ENCODE measurements at regions not wholly inside any gene's neighbourhood (a gene's known extent, or its start where the extent isn't known, plus 50 kb on each side); places are given as distances from the start of the nearest gene placed in this dataset.
A peak's percentile ranks its signal among the peaks of the same experiment; 100 is the strongest.

GRCh38 chr6:27604986-27605385, 132.1 kb upstream of the ZNF184 start:
- TF ChIP-seq RFX5 (IDR thresholded peaks at IDR 0.05; ENCODE audit: low read depth, low read length) (no peak), BHLHE40 (IDR thresholded peaks at IDR 0.05; ENCODE audit: low read depth, low read length) (no peak), MAZ (IDR thresholded peaks at IDR 0.05; ENCODE audit: borderline replicate concordance, low read depth, low read length) (no peak)
- Histone ChIP-seq H2BK120ac (ENCODE audit: low read depth, low read length) (no peak overlapping the region), H2BK5ac (ENCODE audit: low read depth, low read length, poor library complexity, severe bottlenecking) (no peak overlapping the region), H3K79me1 (ENCODE audit: low read depth in 1 of 2, low read length in 2 of 2) (no peaks in the 10 kb centered on the region), H3K27ac (ENCODE audit: insufficient read depth, low read length) (no peak overlapping the region), H2BK15ac (ENCODE audit: low read depth, low read length) (no peak overlapping the region), H3K9me3 (ENCODE audit: control insufficient read depth, insufficient read depth, low read length) (no peaks in the 10 kb centered on the region), H3K9ac (ENCODE audit: low read depth, low read length) (no peak overlapping the region), H3K9me1 (ENCODE audit: insufficient read depth, low read length) (no peaks in the 10 kb centered on the region), H3K36me3 (ENCODE audit: control insufficient read depth, insufficient read depth, low read length) (no peaks in the 10 kb centered on the region), H2BK20ac (ENCODE audit: low read depth, low read length) (no peak overlapping the region), H3K23ac (ENCODE audit: low read depth, low read length) (no peak overlapping the region), H3K4ac (ENCODE audit: low read depth, low read length) (no peak overlapping the region), H2AK9ac (replicated peaks; ENCODE audit: low read depth, low read length, poor library complexity) (no peak overlapping the region), H3K56ac (ENCODE audit: extremely low read depth, insufficient read depth, low read length) (no peak overlapping the region), H4K91ac (ENCODE audit: insufficient read depth, low read depth, low read length) (no peak overlapping the region), H4K5ac (ENCODE audit: low read depth, low read length) (no peak overlapping the region), H3K14ac (replicated peaks; ENCODE audit: low read depth, low read length) (no peak overlapping the region), H3K18ac (ENCODE audit: low read depth, low read length) (no peak overlapping the region), H4K20me1 (ENCODE audit: insufficient read depth, low read length) (no peaks in the 10 kb centered on the region), H3K4me3 (ENCODE audit: insufficient read depth, low read depth, low read length) (peak overlapping the region; percentile 46; the same call in 1 of the 2 replicates), H4K8ac (ENCODE audit: low read depth in 2 of 2, low read length in 2 of 2) (no peak overlapping the region), H3K4me2 (ENCODE audit: low read depth, low read length) (peak overlapping the region; percentile 82), H3K4me1 (ENCODE audit: control insufficient read depth, insufficient read depth, low read length) (no peaks in the 10 kb centered on the region), H2AFZ (replicated peaks; ENCODE audit: low read length, poor library complexity) (no peak overlapping the region), H3K27me3 (ENCODE audit: control insufficient read depth, insufficient read depth, low read length) (no peaks in the 10 kb centered on the region), H2AK5ac (ENCODE audit: low read depth, low read length) (no peak overlapping the region)
- intact Hi-C loops (cut with micrococcal nuclease) = loop anchor here (5.0 kb wide), 1 partner anchor 418 kb away; no protein-coding TSS in a partner anchor
- in situ Hi-C loops (cut with MboI; ENCODE audit: low sequenced_read_pairs) = no loop called here
- POLR2A ChIA-PET (ENCODE audit: unreplicated experiment) = no interaction called here
- CTCF ChIA-PET = no interaction called here
- dilution Hi-C loops (cut with HindIII; ENCODE audit: low sequenced_read_pairs, unreplicated experiment) = no loop called here
- BruUV-seq (replicated peaks) = no TSS peak
- 0% methylated on average over 1 of the region's 13 CpGs; no CpG with 5 or more reads in 1 of the 2 experiments for WGBS, 2 experiments (ENCODE audit: extremely low coverage in 2 of 2, insufficient read length in 1 of 2)
- DNase-seq (no peak), ATAC-seq (ENCODE audit: low read depth) (peak; percentile 33)

Measured in IMR-90 (cell line).